ENCODE measurements at regions not wholly inside any gene's neighbourhood (a gene's known extent, or its start where the extent isn't known, plus 50 kb on each side); places are given as distances from the start of the nearest gene placed in this dataset.
"Not testable (repeated sequence)": the region's sequence is repeated elsewhere in the genome, so short reads cannot be mapped to it uniquely, and the experiment has no call there.

GRCh38 chrX:124260845-124261244, 71.6 kb upstream of the TEX13D start:
- ATAC-seq = peak in 1 of 2 donors; percentile 72
- Mint-ChIP-seq H3K9me3 (peaks cover 0 to 4% of the 10 kb centered on the region in 2 donors), H3K27ac (no peak overlapping the region)

GRCh38 chrX:124263743-124264142, 68.7 kb upstream of the TEX13D start:
- ATAC-seq (no peak), DNase-seq (ENCODE audit: low spot score in 2 of 2) (no peak)
- Mint-ChIP-seq H3K27ac (no peak overlapping the region), H3K9me3 (peaks cover 0 to 9% of the 10 kb centered on the region in 2 donors), H3K36me3 (no peaks in the 10 kb centered on the region)

More at GRCh38 chrX:124260845-124261244, 71.6 kb upstream of the TEX13D start:
- peaks cover 0 to 5% of the 10 kb centered on the region in 2 donors for H3K36me3 Mint-ChIP-seq
- DNase-seq (ENCODE audit: low spot score in 2 of 2) = no peak

GRCh38 chrX:124268099-124268498, 64.4 kb upstream of the TEX13D start:
- ATAC-seq (no peak), DNase-seq (ENCODE audit: low spot score in 2 of 2) (no peak)
- H3K9me3 Mint-ChIP-seq = peaks cover 0 to 13% of the 10 kb centered on the region in 2 donors
- H3K27ac Mint-ChIP-seq = no peak overlapping the region
- no peaks in the 10 kb centered on the region for H3K36me3 Mint-ChIP-seq

- peaks cover 0 to 9% of the 10 kb centered on the region in 2 donors for H3K9me3 Mint-ChIP-seq
- H3K27ac Mint-ChIP-seq = no peak overlapping the region
- no peaks in the 10 kb centered on the region for H3K36me3 Mint-ChIP-seq
- ATAC-seq (no peak), DNase-seq (ENCODE audit: low spot score in 2 of 2) (no peak)
These were observed 62.6 kb upstream of the TEX13D start for GRCh38 chrX:124269881-124270280.

- ATAC-seq; H3K36me3 Mint-ChIP-seq; H3K9me3 Mint-ChIP-seq; DNase-seq (ENCODE audit: low spot score in 2 of 2); H3K27ac Mint-ChIP-seq: not testable (repeated sequence)
These were observed 60.9 kb upstream of the TEX13D start for GRCh38 chrX:124271599-124271998.

DNA sequence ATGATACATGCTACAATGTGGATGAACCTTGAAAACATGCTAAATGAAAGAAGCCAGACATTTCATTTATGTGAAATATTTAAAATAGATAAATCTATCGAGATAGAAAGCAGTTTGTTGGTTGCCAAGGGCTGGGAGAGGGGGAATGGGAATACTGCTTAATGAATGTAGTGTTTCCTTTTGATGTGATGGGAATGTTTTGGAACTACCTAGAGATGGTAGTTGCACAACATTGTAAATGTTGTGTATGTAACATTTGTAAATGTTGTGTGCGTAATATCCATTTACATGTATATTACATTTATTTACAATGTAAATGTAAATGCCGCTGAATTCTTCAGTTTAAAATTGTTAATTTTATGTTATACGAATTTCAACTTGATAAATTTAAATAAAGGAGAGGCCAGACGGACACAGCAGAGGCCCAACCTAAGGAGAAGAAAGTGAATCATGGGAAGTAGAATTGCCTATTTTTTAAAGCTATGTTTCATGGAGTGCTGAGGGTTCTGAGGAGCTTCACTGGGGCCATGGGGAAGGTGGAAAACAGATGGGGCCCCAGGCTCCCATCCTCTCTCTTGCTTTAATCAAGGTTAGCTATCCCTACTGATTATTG, 60.0 kb upstream of the TEX13D start:
- Mint-ChIP-seq H3K27ac (no peak overlapping the region), H3K9me3 (peaks cover 0 to 9% of the 10 kb centered on the region in 2 donors), H3K36me3 (no peaks in the 10 kb centered on the region)
- DNase-seq (ENCODE audit: low spot score in 2 of 2) = no peak
- no peak for ATAC-seq

GRCh38 chrX:124274438-124275181, 57.9 kb upstream of the TEX13D start:
- no peak overlapping the region for H3K27ac Mint-ChIP-seq
- no peak for DNase-seq (ENCODE audit: low spot score in 2 of 2)

DNA sequence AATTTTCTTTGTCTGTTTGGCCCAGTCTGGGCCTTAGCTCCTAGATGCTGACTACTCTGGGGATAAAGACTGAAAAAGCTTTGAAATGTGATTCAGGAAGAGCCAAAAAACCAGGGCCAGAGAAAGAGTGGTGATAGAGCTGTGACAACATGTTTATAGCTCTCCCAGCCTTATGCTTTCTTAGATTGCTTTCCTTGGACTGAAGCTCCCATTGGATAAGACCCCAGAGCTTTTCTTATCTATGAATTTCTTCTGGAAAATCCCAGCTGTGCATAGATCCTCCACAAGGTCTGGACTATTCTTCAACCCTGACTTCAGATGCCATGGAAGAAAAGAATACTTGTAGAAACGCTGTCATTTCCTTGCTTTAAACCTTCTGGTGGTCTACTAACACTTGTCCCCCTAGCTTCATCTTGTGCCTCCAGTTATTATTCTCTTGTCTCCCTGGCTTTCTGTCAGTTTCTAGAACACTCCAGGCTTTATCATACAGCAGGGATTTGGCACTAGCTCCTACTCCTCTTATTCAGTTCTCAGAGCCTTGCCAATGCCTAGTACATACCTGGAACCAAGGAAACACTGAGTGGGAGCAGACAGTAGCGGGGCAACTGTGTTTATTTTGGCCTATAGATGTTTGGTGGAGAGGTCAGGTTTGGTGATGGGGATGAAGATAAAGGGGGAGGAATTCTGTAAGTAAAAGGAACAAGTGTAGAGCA, 57.1 kb upstream of the TEX13D start:
- no peak for DNase-seq (ENCODE audit: low spot score in 2 of 2)
- Mint-ChIP-seq H3K27ac (no peak overlapping the region), H3K9me3 (peaks cover 0 to 4% of the 10 kb centered on the region in 2 donors), H3K36me3 (no peaks in the 10 kb centered on the region)
- ATAC-seq = no peak

More at GRCh38 chrX:124274438-124275181, 57.9 kb upstream of the TEX13D start:
- Mint-ChIP-seq H3K9me3 (peaks cover 0 to 4% of the 10 kb centered on the region in 2 donors), H3K36me3 (no peaks in the 10 kb centered on the region)
- no peak for ATAC-seq

DNA sequence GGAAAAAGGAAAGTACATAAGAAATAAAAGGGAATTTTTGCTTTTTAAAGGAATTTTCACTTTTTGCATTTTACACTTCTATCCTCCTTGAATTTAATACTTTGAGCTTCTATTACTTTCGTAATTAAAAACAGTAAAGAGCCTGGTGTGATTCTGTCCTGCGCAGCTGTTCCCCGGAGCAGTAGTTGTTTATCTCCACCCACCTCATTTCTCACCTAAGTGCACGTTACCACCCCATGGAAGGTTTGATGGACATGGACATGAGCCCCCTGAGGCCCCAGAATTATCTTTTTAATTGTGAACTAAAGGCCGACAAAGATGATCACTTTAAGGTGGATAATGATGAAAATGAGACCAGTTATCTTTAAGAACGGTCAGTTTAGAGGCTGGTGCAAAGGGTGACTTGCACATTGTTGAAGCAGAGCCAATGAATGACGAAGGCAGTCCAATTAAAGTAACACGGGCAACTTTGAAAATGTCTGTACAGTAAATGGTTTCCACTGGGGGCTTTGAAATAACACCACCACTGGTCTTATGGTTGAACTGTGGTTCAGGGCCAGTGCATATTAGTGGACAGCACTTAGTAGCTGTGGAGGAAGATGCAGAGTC, 52.1 kb upstream of the TEX13D start:
- ATAC-seq (no peak), DNase-seq (ENCODE audit: low spot score in 2 of 2) (no peak)
- no peaks in the 10 kb centered on the region for H3K36me3 Mint-ChIP-seq
- H3K27ac Mint-ChIP-seq = no peak overlapping the region
- H3K9me3 Mint-ChIP-seq = no peaks in the 10 kb centered on the region

- DNase-seq (ENCODE audit: low spot score in 2 of 2) = no peak
- Mint-ChIP-seq H3K9me3 (no peaks in the 10 kb centered on the region), H3K36me3 (no peaks in the 10 kb centered on the region), H3K27ac (no peak overlapping the region)
- peak; percentile 82 to 94 for ATAC-seq
These were observed 49.9 kb upstream of the TEX13D start for GRCh38 chrX:124282580-124282979.

Measured in activated naive CD4-positive, alpha-beta T cell treated with anti-CD3 and anti-CD28 coated beads, Interleukin-2, amount 50 U/mL, for 72 hours (primary cell).